ENCODE measurements at regions not wholly inside any gene's neighbourhood (a gene's known extent, or its start where the extent isn't known, plus 50 kb on each side); places are given as distances from the start of the nearest gene placed in this dataset.
A peak's percentile ranks its signal among the peaks of the same experiment; 100 is the strongest.
"Not testable (repeated sequence)": the region's sequence is repeated elsewhere in the genome, so short reads cannot be mapped to it uniquely, and the experiment has no call there.

DNA sequence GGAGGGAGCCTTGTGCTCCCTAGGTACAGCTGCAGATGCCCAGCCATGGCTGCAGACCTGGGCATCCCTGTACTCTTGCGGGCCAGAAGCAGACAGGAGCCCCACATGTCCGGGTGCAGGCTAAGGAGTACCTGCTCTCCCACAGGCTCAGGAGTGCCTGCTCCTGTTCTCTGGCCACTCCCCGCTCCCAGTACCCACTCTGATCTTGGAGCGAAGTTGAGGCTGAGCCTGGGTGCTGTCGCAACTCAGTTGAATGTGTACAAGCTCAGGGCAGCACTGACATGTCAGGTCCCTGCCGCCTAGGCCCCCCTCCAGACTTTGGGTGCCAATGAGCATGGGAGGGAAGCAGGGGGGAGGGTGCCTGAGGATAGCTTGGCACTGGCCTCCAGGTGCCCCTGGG is 666.9 kb downstream of the PLPP3 start:
- no peak for DNase-seq (ENCODE audit: low read depth in 3 of 3, low spot score in 2 of 3)

DNA sequence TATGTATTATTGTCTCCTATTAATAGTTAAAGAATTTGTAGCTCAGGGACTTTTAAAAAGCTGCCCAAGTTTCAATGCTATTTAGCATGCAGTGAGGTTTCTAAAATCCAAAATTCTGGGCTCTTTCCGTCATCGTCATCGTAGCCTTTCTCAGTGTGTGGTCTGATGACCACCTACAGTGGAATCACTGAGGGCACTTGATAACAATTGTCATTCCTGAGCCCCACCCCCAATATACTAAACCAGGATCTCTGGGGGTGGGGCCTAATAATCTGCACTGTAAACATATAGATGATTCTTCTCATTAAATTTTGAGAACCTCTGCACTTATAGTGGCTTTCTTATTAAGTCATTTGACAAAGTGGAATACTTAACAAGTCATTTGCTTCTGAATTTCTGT is 674.8 kb downstream of the PLPP3 start:
- DNase-seq (ENCODE audit: low read depth in 3 of 3, low spot score in 2 of 3), result no peak

DNA sequence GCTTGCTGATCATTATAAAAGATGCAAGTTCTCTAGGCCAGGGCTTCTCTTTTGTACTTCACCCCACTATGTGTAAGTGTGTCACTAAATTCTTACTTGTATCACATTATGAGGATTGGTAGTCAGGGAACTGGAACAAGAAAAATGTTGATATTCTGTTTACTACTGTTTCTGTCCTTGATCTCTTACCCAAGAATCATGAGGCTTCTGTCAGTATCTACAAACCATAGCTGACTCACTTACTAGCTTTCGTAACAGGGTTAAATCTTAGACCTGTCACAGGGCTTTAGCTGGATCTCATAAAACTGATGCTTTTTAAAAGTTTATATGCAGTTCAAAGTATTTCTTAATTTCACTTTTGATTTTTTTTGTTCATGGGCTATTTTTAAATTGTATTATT is 681.2 kb downstream of the PLPP3 start:
- no peak for DNase-seq (ENCODE audit: low read depth in 3 of 3, low spot score in 2 of 3)

DNA sequence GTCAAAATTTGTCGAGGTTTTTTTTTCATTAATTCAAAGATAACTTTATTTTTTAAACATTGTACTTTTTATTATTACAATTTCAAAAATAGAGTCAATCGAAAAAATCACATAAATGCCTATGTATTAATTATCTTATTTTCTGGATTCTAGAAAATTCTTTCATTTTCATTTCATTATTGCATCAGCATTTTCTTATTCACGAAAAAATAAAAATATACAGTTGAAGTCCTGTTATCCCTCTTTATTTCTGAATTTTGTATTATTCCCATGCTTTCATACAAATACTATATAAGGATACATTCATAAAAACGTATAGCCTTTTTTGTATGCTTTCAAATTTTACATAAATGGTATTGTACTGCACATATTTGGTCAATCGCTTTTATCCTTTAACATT is 681.0 kb upstream of the USP24 start:
- DNase-seq (ENCODE audit: low read depth in 3 of 3, low spot score in 2 of 3), result no peak

DNA sequence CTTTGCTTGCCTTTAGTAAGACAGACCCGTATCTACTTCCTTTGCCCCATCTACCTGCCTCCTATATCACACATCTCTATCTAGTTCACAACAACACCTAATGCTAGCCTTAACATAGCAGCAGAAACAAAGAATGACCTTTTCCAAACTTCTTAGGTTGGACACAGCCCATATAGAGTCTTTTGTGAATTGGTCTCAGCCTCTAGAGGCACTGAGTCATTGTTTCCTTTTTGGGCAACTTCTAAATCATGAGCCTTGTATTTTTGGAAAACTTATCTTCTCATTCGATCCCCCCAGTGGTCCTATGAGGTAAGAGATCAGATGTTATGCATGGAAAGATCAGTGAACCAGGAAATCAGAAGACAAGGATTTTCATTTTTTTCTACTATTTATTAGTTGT is 679.4 kb upstream of the USP24 start:
- DNase-seq (ENCODE audit: low read depth in 3 of 3, low spot score in 2 of 3), result no peak

DNA sequence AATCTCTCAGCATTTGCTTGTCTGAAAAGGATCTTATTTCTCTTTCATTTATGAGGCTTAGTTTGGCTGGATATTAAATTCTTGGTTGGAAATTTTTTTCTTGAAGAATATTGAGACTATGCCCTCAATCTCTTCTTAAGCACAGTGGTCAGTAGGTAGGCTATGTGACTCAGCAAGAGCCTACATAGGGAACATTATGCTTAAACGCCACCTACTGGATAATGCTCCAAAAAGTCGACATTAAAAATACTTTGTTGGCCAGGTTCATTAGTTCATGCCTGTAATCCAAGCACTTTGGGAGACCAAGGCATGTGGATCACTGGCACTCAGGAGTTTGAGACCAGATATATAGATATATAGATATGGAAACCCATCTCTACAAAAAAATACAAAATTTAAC is 678.0 kb upstream of the USP24 start:
- DNase-seq (ENCODE audit: low read depth in 3 of 3, low spot score in 2 of 3), result no peak

DNA sequence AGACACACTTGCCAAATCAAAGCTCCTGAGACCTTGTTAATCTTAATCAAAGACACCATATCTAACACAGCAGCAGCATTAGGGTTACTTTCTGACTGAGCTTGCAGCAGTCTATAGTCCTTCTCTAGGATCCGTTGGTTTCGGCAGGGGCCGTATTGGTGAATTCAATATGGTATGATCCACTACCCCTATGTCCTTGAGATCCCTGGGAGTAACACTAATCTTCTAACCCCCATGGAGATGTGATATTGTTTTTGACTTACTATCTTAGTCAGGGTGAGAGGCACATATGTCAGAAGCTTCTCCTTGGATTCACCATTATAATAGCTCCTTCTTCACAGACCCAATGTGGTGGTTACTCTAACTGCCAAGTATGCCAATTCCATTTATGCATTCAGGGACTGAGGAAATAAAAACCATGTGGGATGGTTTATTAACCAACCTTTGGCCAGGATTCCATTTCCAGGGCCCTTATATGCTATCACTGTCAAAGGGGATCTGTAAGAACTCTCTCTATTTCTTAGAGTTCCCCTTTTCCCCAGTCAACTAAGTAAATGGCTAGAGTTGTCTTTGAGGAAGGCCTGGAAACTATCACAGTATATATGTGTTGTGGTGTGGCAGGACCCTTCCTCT is 673.6 kb upstream of the USP24 start:
- no peak for DNase-seq (ENCODE audit: low read depth in 3 of 3, low spot score in 2 of 3)

DNA sequence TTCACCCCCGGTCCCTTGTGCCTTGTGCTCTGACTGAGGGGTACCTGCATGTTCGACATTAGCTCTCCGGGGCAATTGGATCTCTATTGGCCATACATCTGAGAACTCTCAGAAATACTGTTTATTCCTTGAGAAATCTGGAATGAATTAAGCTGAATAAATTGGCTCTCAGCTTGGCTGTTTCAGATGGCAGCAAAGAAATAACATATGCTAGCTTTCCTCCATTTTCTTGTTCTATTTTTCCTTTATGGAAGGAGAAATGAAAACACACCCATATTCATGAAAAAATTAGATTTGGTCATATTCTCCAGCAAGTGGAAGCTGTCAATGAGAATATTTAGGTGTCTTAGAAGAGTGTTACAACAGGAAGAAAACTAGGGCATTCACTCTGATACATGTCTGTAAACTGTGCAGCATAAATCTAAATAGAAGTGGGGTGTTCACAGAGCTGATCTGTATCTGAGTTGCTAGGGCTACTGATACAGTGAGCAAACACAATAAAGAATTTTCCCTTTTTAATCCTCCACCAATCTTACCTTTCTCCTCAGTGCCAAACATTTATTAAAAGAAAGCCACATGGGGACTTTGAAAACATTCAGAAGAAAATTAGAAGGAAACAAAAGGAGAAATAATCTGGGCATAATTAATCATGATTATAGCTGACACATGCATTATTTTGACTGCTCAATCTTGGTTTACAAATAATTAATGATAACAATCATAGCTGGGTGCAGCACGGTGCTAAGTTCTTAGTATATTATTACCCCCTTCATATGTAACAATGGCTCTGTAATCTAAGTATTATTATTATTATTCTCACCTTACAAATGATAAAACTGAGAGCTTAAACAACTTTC is 671.9 kb upstream of the USP24 start:
- DNase-seq (ENCODE audit: low read depth in 3 of 3, low spot score in 2 of 3), result no peak

DNA sequence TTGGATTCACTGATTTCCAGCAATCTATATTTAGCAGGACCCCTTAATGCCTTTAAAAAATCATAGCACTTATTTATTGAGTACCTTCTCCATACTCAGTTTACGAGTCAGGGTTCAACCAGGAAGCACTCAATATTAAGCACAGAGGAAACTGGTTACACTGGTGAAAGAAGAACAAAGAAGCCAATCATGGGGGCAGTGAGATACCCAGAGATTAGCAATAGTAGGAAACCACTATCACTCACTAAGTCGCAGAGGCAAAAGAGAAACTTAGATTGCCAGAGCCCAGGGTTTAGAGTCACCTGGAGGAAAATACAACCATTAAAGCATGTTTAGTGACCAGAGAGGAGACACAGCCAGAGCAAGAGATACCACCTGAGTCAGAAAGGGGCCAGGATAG is 670.5 kb upstream of the USP24 start:
- DNase-seq (ENCODE audit: low read depth in 3 of 3, low spot score in 2 of 3), result no peak

DNA sequence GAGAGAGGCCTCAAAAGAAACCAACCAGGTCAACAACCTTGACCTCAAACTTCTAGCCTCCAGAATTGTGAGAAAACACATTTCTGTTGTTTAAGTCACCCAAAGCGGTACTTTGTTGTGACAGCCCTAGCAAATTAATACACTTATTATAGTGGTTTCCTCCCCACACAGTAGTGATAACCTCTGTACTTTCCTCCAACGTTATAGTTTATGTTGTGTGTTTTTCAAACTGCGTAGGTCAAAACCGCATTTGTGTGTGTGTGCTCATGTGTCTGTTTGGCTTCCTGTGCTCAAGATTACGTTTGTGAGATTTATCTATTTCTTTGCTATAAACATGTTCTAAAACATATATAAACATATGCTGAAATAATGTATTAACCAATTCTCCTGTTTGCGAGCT is 667.8 kb upstream of the USP24 start:
- no peak for DNase-seq (ENCODE audit: low read depth in 3 of 3, low spot score in 2 of 3)

DNA sequence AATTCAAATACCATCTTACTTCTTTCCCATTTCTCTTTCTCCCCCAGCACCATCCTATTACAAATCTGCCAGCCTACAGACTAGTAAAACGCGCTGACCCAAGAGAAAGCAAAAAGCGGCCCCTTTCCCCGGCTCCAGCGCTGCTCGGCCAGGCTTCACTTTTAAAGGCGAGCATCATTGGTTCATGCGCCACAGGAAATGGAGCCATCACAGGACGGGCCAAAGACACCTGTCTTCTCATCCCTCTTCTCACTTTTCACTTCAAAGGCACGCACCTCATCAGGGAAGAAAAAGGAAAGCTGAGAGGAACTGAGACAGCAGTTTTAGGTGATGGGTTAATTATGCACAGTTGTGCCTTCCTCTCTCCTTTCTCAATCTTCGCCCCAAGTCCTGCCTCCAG is 664.2 kb upstream of the USP24 start:
- no peak for DNase-seq (ENCODE audit: low read depth in 3 of 3, low spot score in 2 of 3)

DNA sequence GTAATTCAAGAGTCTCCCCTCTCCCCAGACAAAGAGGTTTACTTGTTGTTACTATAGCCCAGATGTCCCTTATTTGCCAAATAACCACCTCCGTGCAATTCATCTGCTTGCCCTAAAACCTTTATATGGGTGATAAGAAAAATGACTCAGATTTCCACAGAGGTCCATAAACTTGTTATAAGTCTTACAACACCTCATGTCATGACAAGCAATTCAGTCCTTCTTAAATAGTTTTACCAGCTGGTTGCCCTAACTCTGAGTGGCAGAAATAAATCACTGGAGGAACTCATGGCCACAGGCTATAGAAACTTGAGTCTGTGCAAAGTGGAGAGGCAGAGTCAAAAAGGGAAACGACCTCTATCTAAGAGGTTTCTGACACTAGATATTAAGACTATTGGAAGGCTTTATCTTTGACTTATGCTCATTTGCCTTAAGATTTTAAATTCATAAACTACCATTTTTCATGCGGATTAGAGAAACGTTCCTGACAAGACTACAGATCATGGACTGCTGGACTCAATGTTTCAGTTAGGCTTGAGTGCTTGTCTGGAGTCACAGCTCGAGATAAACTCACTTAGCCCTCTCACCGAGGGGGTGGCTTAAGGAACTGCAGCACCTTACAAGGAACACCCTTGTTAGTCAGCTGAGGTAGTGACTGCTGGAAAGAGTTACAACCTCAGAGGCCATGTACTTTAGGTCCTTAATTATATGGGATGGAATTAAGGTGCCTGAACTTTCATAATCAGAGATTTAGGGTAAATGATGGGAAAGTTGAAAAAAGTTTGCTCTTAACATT is 662.5 kb upstream of the USP24 start:
- DNase-seq (ENCODE audit: low read depth in 3 of 3, low spot score in 2 of 3), result no peak

DNA sequence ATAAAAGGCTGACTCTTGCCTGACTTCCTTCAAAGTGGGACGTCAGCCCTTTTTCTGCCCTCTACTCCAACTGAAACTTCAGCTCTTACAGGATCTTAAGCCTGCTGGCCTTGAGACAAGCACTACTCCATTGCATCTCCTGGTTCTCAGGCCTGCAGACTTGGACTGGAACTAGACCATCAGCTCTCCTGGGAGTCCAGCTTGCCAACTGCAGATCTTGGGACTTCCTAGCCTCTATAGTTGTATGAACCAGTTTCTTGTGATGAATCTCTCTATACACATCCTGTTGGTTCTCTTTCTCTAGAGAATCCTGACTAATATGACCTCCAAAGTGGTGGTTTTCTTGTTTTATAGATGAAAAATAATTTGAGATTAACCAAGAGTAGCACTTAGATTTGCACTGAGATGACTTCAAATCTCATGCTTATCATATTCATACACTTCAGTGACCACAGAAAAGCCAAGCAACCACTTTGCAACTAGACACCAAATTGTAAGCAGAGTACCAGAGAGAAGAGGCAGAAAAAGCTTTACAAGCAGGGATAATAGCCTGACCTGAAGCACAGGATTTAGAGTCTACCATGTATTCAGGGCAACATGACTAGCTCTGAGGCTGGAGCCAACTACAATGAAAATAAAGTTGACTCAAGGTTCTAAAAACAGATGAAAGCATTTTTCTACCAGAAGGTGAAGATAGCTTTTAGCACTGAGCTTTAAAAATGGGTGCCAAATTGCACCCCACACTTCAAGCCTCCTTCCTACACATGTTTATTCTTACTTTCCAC is 661.3 kb upstream of the USP24 start:
- DNase-seq (ENCODE audit: low read depth in 3 of 3, low spot score in 2 of 3), result no peak

DNA sequence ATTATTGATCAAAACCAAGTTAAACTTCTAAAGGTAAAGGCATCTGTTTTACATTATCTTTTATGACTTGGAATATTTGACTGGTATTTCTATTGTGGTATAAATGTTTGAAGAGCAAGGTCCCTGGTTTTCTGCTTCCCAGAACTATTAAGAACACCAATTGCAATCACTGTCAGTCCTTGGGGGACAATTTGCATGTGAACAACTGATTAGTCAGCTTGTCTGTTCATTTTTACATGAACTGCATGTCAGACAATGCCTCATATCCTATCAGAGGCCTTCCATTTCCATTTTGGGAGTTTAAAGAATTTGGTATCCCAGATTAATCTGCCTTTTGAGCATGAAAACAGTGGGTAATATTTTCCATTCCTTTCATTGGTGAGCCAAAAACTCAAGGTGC is 654.9 kb upstream of the USP24 start:
- no peak for DNase-seq (ENCODE audit: low read depth in 3 of 3, low spot score in 2 of 3)

DNA sequence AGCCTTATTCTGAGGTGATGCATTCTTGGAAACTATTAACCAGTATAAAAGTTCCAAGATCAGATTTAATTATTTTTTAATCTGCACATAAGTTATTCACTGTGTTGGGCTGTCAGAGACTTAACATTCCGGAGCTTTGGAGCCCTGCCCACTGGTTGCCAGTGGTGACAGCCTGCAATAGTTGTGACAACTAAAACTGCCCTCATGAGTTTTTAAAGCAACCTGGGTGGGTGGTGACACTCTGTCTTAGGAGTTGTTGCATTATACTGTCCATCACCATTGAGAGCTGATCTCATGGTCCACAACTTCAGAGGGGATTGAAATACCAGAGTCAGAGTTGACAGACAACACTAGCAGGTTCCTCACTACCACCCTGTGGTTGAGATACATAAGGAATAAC is 653.9 kb upstream of the USP24 start:
- peak in 1 of 3 donors; percentile 39 for DNase-seq (ENCODE audit: low read depth in 3 of 3, low spot score in 2 of 3)

DNA sequence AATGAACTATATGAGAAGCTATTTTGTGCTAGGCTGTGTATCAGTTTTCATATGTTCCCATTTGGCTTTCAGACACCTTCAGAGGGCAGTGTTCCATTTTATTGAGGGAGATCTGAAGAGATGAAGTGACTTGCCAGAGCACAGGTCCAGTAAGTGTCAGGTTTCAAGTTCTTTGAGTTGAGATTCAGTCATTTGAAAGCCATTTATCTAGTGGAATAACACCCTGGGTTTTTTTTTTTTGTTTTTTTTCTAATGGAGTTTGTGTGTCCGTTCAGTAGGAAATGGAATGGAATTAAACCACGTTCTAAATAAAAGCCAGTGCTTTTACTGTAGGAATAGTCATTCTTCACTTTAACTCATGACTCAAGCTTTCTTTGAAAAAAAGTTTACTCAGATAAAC is 652.9 kb upstream of the USP24 start:
- no peak for DNase-seq (ENCODE audit: low read depth in 3 of 3, low spot score in 2 of 3)

DNA sequence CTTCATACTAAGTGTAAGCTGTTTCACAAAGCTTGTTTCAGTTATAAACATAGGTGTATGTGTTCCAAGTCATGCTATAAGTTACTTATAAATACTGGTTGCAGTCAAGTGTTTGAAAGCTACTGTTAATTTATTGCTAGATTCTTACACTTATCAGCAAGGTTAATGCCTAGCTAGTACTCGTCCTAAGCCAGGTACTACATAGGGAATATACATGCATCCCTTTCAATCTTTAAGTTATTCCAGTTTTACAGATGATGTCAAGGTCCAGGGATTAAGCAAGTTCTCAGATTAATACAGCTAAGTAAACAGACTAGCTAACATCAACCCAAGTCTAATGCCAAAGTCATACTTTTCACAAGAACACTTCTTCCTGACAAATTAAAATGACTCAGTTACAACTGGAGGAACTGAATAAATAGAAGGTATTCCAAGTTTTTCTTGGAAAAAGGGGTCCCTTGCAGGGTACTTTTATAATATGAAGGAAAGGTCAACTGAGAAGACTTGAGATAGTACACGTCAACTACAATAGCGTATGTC is 652.2 kb upstream of the USP24 start:
- DNase-seq (ENCODE audit: low read depth in 3 of 3, low spot score in 2 of 3), result no peak

DNA sequence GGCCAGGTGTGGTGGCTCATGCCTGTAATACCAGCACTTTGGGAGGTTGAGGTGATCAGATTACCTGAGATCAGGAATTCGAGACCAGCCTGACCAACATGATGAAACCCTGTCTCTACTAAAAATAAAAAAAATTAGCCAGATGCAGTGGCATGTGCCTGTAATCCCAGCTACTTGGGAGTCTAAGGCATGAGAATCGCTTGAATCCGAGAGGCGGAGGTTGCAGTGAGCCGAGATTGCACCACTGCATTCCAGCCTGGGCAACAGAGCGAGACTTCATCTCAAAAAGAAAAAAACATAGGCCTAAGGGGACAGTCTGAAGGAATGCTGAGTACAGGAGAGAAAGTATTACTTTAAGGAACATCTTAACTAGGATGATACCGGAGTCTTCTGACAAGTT is 650.6 kb upstream of the USP24 start:
- not testable (repeated sequence) for DNase-seq (ENCODE audit: low read depth in 3 of 3, low spot score in 2 of 3)

DNA sequence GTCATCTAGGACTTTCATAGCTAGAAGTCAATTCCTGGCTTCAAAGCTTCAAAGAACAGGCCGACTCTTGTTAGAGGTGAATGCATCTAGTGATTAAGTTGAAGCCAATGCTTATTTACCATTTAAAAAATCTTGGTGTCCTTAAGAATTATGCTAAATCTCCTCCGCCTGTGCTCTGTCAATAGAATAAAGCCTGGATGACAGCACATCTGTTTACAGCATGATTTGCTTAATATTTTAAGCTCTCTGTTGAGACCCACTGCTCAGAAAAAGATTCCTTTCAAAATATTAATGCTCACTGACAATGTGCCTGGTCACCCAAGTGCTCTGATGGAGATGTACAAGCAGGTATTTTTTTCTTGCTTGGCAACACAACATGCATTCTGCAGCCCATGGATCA is 649.1 kb upstream of the USP24 start:
- DNase-seq (ENCODE audit: low read depth in 3 of 3, low spot score in 2 of 3), result no peak

DNA sequence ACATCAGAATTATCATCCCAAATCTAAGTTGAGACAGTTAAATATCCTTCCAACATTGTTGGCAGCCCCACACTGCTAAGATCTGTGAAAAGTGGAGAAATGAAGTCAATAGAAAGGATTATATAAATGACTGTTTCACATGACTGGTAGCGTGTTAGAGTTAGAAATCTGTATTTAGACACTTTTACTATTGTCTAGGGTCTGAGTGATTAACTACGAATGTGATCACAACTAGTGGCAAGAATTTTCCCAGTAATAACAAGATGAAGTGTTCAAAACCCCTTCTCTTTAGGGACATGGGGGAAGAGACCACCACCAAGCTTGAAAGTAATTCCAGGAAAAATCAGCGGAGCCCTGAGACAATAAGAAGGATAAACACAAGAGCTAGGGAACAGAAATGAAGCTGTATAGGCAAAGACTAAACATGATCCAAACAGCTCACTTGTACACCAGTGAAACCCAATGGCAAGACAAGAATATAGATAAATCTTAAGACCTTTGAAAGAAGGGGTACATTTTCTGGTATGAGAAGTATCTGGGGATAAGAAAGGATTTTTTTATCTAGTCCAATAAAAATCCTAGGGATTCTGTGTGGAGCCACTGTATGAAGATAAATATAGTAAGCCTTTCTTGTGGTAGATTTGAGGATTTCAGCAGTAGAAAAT is 646.6 kb upstream of the USP24 start:
- DNase-seq (ENCODE audit: low read depth in 3 of 3, low spot score in 2 of 3), result no peak

Data from right renal cortex interstitium (tissue), 3 donors.